ENCODE measurements at regions not wholly inside any gene's neighbourhood (a gene's known extent, or its start where the extent isn't known, plus 50 kb on each side); places are given as distances from the start of the nearest gene placed in this dataset.
"Not testable (repeated sequence)": the region's sequence is repeated elsewhere in the genome, so short reads cannot be mapped to it uniquely, and the experiment has no call there.

DNA sequence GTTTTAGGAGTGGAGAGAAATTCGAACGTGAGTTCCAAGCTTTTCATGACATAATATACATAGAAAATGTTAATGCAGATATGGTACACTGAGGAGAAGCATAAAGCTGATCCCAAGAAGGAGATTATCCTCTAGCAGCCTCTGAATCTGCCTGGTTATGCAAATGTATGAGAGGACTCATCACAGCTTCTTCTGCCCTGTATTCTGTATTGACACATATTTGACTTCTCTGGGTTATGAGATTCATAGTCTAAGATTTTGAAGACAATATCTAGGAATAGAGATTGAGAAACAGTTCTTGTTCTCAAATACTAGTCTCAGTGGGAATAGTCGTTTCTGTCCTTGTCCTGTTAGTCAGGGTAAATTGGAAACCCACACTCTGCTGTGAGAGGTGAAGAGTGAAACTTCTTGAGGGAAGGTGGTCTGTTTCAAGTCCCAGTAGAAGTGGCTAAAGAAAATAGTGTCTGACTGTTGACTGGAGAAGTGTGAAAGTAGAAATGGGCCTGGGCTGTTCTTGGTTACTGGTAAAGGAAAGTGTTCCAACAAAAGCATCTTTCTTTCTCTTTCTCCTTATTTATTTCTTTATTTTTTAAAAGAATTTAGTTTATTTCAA lies 1356.6 kb downstream of the SLITRK5 start:
- DNase-seq (ENCODE audit: low read depth in 2 of 2): no peak

DNA sequence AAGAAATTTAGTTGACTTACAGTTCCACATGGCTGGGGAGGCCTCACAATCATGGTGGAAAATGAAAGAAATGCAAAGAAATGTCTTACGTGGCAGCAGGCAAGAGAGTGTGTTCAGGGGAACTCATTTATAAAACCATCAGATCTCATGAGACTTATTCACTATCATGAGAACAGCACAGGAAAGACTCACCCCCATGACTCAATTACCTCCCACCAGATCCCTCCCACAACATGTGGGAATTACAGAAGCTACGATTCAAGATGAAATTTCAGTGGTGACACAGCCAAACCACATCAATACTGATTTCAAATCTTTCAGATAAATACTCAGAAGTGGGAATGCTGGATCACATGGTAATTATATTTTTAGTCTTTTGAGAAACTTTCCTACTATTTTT lies 1357.9 kb downstream of the SLITRK5 start:
- DNase-seq (ENCODE audit: low read depth in 2 of 2): no peak

DNA sequence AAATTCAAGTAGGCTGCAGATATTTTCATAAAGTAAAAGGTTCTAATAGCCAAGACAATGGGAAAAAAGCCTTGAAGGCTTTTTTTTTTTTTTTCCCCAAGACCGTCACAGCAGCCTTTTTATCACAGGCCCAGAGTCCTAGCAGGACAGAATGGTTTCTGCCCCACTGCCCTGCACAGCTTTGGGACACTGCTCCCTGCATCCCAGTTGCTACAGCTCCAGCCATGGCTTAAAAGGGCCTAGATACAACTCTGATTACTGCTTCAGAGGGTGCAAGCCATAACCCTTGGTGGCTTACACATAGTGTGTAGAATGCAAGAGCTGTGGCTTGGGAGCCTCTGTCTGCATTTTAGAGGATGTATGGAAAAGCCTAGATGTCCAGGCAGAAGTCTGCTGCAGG lies 1362.8 kb downstream of the SLITRK5 start:
- DNase-seq (ENCODE audit: low read depth in 2 of 2): no peak

DNA sequence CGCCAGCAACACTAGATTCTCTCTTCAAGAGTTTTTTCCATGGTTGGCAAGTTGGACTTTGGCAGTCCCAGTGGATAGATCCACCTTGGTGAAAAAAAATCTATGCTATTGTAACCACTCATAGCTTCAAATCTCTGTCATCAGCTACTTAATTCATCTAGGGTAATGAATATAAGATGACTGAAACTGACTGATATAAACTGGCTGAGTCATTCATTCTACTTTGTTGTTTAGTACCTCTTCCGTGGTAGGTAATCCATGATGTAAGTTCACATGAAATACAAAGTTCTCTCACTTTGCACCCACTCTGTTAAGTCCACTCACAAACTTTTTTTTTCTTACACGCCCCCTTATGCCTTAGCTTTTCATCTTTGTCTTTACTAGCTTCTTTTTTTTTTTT lies 1381.5 kb downstream of the SLITRK5 start:
- no peak for DNase-seq (ENCODE audit: low read depth in 2 of 2)

DNA sequence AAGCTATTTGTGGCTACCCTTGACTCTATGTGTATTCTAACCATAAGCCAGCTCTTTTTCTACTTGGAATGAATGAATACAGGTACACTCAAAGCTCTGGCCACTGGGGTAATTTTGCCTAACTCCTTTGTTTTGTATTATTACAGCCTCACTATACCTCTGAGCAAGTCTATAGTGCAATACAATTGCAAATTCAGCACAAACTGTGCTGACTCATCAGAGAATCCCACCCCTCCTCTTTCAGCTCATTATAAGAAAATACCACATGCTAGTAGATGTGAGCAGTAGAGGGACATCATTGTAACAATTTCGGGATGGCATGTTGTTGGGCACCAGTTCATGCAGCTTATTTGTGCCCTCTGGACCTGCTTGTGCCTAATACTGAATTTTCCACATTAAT lies 1382.2 kb downstream of the SLITRK5 start:
- no peak for DNase-seq (ENCODE audit: low read depth in 2 of 2)

DNA sequence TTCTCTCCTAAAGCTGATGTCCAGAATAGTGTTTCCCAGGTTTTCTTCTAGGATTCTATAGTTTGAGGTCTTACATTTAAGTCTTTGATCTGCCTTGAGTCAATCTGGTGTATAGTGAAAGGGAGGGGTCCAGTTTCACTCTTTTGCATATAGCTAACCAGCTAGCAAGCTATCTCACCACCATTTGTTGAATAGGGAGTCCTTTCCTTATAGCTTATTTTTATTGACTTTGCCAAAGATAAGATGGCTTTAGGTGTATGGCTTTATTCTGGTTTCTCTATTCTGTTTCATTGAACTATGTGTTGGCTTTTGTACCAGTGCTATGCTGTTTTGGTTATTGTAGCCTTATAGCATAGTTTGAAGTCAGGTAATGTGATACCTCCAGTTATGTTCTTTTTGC lies 1386.1 kb downstream of the SLITRK5 start:
- DNase-seq (ENCODE audit: low read depth in 2 of 2): no peak

DNA sequence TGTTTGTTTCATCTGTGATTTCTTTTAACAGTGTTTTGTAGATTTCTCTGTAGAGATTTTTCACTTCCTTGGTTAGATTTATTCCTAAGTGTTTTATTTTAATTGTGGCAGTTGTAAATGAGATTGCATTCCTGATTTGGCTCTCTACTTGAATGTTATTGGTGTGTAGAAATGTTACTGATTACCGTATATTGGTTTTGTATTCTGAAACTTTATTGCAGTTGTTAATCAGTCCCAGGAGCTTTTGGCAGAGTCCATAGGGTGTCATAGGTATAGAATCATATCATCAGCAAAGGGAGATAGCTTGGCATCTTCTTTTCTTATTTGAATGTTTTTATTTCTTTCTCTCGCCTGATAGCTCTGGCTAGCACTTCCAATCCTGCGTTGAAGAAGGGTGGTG lies 1386.7 kb downstream of the SLITRK5 start:
- no peak for DNase-seq (ENCODE audit: low read depth in 2 of 2)

DNA sequence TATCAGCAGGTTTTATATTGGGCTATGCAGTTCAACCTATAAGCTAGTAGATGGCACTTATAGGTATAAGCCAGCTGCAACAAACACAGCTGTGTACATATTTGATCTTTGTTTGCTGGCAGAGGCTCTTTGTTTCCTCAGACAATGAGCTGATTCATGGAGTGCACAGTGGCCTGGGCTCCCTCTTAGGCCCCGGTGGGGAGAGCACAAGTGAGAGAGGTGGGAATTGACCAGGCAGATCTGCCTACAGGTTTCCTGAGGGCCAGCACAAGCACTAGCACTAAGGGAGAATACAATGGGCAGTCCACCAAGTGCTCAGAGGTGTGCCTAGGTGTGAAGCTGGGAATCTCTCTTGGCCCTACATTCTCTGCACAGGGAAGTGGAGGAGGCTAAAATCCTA lies 1390.7 kb downstream of the SLITRK5 start:
- DNase-seq (ENCODE audit: low read depth in 2 of 2): no peak

DNA sequence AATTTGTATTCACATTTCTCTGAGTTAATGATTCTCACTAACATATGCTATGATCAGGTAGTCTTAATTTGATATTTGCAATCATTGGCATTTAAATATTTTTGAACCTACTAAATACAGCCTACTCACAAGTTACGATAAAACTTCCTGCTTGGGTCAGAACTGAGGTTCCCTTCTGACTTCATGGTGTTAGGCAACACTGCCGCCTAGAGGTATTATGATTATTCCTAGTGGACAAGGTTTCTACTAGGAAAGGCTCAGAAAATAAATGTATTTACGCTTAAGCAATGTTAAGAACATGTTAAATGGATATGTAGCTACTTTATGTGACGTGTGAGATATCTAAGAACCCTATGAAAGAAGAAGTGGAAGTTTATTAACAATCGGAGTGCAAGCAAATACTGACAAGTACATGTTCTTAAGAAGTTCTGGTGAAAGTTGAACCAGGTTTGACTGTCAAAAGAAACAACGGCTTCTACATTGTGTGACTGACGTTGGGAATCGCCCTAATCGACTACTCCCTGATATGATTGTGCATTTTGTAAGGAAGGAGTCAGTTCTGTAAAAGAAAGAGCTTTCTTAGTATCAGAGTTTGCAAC lies 1395.8 kb downstream of the SLITRK5 start:
- no peak for DNase-seq (ENCODE audit: low read depth in 2 of 2)

DNA sequence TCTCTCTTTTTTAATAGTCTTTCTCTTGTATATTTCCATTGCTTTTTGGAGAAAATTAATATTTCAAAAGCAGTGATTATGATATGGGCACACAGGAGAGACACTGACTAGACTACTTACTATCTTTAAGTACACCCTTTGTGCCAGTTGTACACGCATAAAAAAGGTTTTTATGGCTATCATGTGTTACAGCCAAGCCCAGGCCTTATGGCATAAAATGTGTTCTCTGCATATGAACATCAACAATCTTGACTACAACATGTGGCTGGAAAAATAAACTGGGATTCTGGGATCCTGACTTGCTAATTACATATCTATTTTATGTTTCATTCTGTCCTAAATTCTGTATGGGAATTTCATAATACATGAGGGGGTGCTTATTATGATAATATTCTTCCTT lies 1401.8 kb downstream of the SLITRK5 start:
- DNase-seq (ENCODE audit: low read depth in 2 of 2): no peak

DNA sequence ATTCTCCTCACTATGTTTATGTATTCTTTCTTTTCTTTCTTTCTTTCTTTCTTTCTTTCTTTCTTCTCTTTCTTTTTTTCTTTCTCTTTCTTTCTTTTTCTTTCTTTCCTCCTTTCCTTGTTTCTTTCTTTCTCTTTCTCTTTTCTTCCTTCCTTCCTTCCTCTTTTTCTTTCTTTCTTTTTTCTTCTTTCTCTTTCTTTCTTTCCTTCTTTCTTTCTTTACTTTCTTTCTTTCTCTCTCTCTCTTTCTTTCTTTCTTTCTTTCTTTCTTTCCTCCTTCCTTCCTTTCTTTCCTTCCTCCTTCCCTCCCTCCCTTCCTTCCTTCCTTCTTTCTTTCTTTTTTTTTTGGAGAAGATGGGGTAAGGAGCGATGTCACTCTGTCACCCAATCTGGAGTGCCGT lies 1405.5 kb downstream of the SLITRK5 start:
- no peak for DNase-seq (ENCODE audit: low read depth in 2 of 2)

DNA sequence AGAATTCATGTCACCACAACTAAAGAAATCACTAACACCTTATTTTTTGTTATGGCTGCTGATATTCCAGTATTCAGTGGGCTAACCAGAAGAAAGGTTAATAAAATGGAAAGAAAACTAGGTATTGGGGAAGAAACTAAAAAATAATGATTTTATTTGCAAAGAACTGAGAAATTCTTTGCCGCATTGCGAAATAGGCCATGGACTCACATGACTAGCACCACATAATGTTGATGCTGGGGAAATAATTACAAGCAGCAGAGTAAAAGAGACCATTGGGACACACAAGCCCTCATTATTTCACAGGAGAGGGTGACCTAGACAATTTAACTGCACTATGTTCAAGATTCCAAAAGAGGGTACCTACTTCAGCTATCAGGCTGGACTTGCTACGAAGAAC lies 1411.5 kb downstream of the SLITRK5 start:
- DNase-seq (ENCODE audit: low read depth in 2 of 2): no peak

DNA sequence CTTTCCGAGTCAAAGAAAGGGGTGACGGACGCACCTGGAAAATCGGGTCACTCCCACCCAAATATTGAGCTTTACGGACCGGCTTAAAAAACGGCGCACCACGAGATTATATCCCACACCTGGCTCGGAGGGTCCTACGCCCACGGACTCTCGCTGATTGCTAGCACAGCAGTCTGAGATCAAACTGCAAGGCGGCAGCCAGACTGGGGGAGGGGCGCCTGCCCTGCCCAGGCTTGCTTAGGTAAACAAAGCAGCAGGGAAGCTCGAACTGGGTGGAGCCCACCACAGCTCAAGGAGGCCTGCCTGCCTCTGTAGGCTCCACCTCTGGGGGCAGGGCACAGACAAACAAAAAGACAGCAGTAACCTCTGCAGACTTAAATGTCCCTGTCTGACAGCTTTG lies 1416.9 kb downstream of the SLITRK5 start:
- not testable (repeated sequence) for DNase-seq (ENCODE audit: low read depth in 2 of 2)

DNA sequence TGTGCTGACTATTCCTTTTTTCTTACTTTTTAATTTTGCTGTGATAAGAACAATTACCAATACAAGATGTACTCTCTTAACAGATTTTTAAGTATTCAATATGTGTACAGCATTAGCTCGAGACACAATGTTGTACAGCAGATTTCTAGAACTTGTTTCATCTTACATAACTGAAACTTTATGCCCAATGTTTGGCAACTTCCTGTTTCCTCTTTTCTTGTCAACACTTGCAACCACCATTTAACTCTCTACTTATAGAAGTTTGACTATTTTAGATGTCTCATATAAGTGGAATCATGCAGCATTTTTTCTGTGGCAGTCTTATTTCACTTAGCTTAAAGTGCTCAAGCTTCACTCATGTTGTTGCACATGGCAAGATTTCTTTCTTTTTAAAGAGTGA lies 1426.8 kb downstream of the SLITRK5 start:
- no peak for DNase-seq (ENCODE audit: low read depth in 2 of 2)

DNA sequence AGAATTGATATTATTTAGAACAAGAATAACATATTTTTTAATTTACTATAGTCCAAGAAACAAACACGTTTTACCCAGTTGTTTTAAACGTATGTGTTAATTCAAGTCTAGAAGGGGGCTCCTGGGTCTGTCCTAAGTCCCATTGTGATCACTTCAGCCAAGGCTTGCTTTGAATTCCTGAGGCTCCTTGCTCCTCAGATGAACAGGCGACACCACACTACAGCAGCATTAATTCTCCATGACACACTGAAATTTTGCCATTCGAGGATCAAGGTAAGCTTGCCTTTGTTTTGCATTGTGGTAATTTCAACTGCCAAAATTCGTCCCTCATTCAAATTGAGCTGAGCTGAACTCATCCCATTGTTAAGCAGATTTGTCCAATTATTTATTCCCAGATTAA lies 1442.6 kb downstream of the SLITRK5 start:
- no peak for DNase-seq (ENCODE audit: low read depth in 2 of 2)

DNA sequence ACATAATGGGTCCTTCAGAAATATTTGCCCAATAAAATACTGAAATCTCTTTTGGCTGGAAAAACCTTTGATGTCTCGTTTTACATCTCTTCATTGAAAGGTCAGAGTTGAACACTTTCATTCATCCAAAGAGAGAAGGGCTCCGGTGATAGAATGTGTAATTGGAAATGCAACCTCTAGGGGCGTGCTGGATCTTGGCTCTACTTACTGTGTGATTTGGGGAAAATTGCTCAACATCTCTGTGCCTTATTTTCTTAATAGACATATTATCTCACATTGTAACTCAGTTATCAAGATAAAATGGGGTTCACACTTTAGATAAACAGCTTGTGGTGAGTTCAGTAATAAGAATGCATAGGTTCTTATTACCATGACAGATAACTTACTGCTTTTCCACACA lies 1444.1 kb downstream of the SLITRK5 start:
- no peak for DNase-seq (ENCODE audit: low read depth in 2 of 2)

DNA sequence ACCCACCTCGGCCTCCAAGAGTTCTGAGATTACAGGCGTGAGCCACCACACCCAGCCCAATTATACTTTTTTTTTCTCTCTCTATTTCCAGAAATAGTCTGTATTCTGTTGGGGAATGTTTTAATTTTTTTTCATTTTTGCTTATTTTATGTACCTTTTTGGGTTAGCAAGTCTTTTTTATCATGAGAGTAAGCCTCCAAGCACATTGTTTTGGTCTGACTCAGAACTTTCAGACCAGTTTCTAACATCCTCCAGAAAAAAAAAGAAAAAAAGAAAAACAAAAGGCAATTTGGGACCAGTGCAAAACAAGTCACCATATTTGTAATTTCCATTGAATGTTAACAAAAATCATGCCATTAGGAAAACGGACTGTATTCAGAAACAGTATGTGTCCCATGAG lies 1465.5 kb downstream of the SLITRK5 start:
- no peak for DNase-seq (ENCODE audit: low read depth in 2 of 2)

DNA sequence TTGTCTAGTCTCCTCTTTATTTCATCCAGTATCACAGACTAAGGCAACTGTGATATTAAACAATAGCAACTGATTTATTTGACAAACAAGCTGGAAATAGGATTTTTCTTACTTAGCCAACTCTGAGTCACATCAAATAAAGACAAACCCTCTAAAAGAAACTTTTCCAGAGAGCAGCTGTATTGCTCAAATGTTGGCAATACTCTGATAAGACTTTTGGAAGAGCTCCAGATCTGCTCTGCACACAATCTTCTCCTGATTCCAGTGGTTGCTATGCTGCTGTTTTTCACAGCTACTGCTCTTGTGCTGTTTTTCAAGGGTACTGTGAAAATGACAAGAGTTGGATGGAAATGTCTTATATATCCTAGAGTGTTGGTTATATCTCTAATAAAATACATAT lies 1479.2 kb downstream of the SLITRK5 start:
- DNase-seq (ENCODE audit: low read depth in 2 of 2): no peak

DNA sequence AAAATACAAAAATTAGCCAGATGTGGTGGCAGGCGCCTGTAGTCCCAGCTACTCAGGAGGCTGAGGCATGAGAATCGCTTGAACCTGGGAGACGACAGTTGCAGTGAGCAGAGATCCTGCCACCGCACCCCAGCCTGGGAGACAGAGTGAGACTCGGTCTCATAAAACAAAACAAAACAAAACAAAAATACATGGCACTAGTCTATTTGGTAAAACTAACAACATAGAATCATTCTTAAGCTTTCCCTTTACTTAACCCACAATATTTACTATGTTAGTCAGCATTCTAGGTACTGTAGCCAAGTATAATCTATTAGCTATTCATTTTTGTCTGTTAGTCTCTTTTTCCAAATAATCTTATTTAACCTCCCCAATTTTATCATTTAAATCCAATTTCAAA lies 1482.8 kb downstream of the SLITRK5 start:
- no peak for DNase-seq (ENCODE audit: low read depth in 2 of 2)

DNA sequence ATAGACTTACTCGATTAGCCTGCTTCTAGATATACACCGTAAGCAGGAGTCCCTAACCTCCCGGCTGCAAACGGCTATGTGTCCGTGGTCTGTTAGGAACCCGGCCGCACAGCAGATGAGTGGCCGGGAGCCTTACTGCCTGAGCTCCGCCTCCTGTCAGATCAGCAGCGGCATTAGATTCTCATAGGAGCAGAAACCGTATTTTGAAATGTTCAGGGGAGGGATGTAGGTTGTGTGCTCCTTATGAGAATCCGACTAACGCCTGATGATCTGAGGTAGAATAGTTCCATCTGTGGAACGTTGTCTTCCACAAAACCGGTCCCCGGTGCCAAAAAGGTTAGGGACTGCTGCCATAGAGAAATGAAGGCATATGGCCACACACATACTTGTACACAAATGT lies 1491.9 kb downstream of the SLITRK5 start:
- DNase-seq (ENCODE audit: low read depth in 2 of 2): no peak

DNA sequence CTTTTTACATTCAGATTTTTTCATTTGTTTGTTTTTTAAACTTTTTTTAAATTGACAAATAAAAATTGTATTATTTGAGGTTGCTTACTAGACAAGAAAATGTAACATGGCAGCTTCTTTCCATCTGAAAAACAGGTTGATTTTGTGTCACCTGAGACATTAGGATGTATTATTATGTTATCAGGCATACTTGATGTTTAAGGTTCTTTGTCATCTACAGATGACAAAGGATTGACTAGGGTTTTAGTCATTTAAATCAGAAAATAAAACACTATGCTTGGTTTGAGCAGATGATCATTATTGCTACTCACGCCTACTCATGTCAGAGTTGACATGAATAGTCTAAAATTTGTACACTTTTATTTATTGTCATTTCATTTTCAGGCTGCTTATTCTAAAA lies 1494.5 kb downstream of the SLITRK5 start:
- no peak for DNase-seq (ENCODE audit: low read depth in 2 of 2)

DNA sequence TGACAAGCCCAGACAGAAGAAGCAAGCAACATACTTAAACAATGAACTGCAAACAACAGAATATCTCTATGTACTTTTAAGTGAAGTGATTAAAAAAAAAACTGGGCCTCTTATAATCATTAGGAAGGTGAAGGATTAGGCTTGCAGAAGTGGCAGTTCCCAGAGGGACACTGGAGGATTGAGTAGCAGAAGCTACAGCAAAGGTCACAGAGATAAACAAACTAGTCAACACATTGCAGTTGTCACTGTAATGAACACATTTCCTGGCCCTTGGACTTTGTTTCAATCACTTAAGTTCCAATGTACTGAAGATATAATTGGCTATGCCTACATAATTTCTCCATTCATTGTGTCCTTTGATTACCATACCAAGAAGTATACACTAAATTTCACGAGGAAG lies 1498.8 kb downstream of the SLITRK5 start:
- no peak for DNase-seq (ENCODE audit: low read depth in 2 of 2)

DNA sequence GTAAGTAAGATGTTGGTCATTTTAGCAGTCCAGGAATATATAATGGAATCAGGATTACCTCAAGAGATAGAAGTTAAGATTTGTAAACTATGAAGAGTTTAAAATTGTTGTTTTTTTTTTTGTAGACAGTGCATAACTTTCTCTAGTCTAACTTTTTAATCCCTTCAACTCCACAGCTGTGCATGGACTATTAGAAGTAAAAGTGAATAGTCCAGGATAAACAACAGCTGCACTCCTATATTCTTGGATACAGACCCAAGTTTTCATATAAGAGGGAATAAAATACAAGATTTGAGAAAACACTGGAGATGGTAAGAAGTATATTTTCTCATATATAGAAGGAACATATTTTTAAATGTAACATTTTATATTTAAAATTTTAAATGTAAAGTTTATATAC lies 1509.9 kb downstream of the SLITRK5 start:
- no peak for DNase-seq (ENCODE audit: low read depth in 2 of 2)

DNA sequence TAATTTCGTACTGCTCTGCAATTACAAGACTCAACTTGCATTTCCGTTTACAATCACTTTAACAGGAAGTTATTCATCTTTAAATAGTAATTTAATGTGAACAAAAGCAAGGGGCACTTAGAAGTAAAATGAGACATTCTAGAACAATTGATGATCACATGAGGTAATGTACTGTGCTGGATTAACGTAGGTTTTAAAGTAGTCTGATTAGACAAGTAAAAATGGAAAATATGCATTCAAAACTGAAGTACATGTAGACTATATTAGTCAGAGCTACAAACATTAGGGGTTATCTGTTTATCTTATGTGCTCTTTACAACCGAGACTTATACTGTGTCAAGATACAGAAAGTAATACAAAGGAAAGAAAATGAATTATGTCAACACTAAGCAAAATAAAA lies 1528.0 kb downstream of the SLITRK5 start:
- no peak for DNase-seq (ENCODE audit: low read depth in 2 of 2)
